ENCODE measurements at regions not wholly inside any gene's neighbourhood (a gene's known extent, or its start where the extent isn't known, plus 50 kb on each side); places are given as distances from the start of the nearest gene placed in this dataset.

- Histone ChIP-seq H3K4me1 (ENCODE audit: control insufficient read depth, low read depth, low read length) (peaks cover 24% of the 10 kb centered on the region), H3K4me3 (ENCODE audit: low read length) (no peak overlapping the region), H3K27me3 (ENCODE audit: control insufficient read depth, insufficient read depth, low read length) (no peaks in the 10 kb centered on the region), H3K27ac (ENCODE audit: low read length) (no peak overlapping the region), H3K9me3 (ENCODE audit: control insufficient read depth, low read depth, low read length) (no peaks in the 10 kb centered on the region), H3K9ac (ENCODE audit: low read length) (no peak overlapping the region), H3K36me3 (ENCODE audit: control insufficient read depth, low read depth, low read length) (no peaks in the 10 kb centered on the region)
These were observed 54.5 kb downstream of the CLDN34 start for GRCh38 chrX:10021461-10022272.

DNA sequence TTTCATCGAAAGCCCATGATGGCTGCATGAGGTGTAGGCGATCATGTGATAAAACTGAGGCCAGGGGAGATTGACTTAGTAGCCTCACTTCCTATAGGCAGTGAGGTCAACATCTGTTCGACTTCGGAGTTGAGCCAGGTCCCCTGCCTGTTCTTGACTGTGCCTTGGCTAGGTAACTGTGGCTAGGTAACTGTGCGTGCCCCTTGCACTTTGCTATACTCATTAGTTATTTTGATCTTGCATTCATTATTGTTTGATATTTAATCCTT lies 55.0 kb downstream of the CLDN34 start:
- no peaks in the 10 kb centered on the region for H3K9me3 ChIP-seq (ENCODE audit: control insufficient read depth, low read depth, low read length)
- no peak overlapping the region for H3K9ac ChIP-seq (ENCODE audit: low read length)
- no peak overlapping the region for H3K4me3 ChIP-seq (ENCODE audit: low read length)
- no peaks in the 10 kb centered on the region for H3K36me3 ChIP-seq (ENCODE audit: control insufficient read depth, low read depth, low read length)
- peaks cover 18% of the 10 kb centered on the region for H3K4me1 ChIP-seq (ENCODE audit: control insufficient read depth, low read depth, low read length)
- no peaks in the 10 kb centered on the region for H3K27me3 ChIP-seq (ENCODE audit: control insufficient read depth, insufficient read depth, low read length)
- no peak overlapping the region for H3K27ac ChIP-seq (ENCODE audit: low read length)

GRCh38 chrX:10022580-10023245 lies 55.6 kb downstream of the CLDN34 start:
- Histone ChIP-seq H3K9ac (ENCODE audit: low read length) (no peak overlapping the region), H3K4me3 (ENCODE audit: low read length) (no peak overlapping the region), H3K9me3 (ENCODE audit: control insufficient read depth, low read depth, low read length) (no peaks in the 10 kb centered on the region), H3K27me3 (ENCODE audit: control insufficient read depth, insufficient read depth, low read length) (no peaks in the 10 kb centered on the region), H3K27ac (ENCODE audit: low read length) (no peak overlapping the region), H3K4me1 (ENCODE audit: control insufficient read depth, low read depth, low read length) (peaks cover 13% of the 10 kb centered on the region), H3K36me3 (ENCODE audit: control insufficient read depth, low read depth, low read length) (no peaks in the 10 kb centered on the region)

DNA sequence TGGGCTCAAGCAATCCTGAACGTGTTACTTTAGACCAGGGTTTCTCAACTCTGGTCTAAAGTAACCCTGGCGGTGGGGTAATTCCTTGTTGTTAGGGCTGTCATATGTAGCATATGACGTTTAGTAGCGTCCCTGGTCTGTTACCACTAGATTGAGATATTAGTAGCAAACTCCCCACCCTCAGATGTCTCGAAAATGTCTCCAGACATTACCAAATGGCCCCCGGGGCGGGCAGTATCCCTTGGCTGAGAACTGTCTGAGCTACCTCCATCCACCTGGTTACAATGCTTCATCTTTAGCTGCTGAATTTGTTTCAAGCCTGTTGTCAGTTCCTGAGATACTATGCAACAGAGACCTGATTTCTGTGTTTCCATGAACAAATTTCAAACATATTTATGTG lies 56.7 kb downstream of the CLDN34 start:
- Histone ChIP-seq H3K9me3 (ENCODE audit: control insufficient read depth, low read depth, low read length) (no peaks in the 10 kb centered on the region), H3K4me3 (ENCODE audit: low read length) (no peak overlapping the region), H3K4me1 (ENCODE audit: control insufficient read depth, low read depth, low read length) (peaks cover 6% of the 10 kb centered on the region), H3K9ac (ENCODE audit: low read length) (no peak overlapping the region), H3K27ac (ENCODE audit: low read length) (no peak overlapping the region), H3K27me3 (ENCODE audit: control insufficient read depth, insufficient read depth, low read length) (no peaks in the 10 kb centered on the region), H3K36me3 (ENCODE audit: control insufficient read depth, low read depth, low read length) (no peaks in the 10 kb centered on the region)

DNA sequence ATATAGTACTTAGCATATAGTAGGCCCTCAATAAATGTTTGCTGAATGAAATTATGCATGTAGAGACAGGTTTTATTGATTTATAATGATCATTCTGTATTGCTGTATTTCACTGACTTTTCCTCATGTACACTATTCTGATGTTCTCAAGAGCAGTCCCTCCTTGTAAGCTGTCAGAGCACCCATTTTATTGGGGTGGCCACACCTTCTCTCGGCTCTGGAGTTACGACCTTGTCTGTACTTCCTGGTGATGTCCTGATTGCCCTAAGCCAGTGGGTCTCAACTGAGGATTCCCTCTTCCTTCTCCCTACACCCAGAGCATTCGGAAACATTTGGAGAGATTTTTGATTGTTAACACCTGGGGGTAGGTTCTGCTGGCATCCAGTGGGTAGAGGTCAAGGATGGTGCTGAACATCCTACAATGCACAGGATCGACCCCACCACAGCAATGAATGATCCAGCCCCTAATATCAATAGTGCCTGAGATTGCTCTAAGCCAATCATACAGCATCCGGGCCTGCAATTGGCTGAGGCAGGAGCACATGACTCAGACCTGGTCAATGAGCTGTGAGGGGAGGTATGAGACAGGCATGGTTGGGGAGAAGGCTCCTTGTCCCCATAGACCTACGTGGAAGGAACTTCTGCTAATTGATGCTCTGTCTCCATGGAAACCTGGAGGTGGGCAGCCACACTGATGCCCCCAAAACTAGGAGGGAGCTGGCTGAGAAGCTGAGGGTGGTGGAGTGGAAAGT lies 58.8 kb downstream of the CLDN34 start:
- peaks cover 6% of the 10 kb centered on the region for H3K4me1 ChIP-seq (ENCODE audit: control insufficient read depth, low read depth, low read length)
- no peak overlapping the region for H3K4me3 ChIP-seq (ENCODE audit: low read length)
- H3K9me3 ChIP-seq (ENCODE audit: control insufficient read depth, low read depth, low read length) = no peaks in the 10 kb centered on the region
- no peaks in the 10 kb centered on the region for H3K27me3 ChIP-seq (ENCODE audit: control insufficient read depth, insufficient read depth, low read length)
- no peak overlapping the region for H3K27ac ChIP-seq (ENCODE audit: low read length)
- H3K36me3 ChIP-seq (ENCODE audit: control insufficient read depth, low read depth, low read length) = no peaks in the 10 kb centered on the region
- H3K9ac ChIP-seq (ENCODE audit: low read length) = no peak overlapping the region

DNA sequence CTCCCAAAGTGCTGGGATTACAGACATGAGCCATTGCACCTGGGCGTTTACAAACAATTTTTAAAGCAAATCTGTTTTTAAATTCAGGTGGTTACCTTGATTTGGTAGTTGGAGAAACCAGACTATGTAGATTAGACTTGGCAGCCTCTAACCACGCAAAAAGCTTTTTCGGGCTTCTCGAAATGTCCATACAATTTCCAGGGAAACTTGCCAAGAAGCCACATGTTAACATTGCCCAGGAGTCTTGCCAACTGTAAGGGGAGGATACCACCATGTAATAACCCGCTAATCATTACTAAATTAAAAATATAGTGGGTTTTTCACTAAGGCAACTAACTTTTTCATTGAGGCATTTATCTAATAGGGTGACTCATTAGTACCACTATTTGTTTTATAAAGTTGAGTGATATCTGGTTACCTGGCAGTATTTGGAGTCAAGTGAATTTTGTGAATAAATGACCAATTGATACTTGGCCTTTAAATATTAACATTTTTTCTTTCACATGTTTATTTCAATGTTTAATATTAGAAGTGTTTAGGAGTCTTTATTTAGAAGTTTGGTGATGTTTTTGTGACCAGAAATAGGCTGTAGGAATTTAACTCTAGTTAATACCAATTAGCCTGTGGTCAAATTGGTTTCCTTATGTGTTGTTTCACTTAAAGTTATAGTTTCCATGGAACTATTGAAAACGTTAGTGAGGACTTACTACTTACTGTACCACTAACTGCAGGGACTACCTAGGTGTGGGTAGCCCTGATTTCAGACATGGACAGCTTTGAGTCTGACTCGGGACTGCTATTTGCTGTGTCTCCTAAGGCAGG lies 61.3 kb downstream of the CLDN34 start:
- no peak overlapping the region for H3K27ac ChIP-seq (ENCODE audit: low read length)
- H3K4me1 ChIP-seq (ENCODE audit: control insufficient read depth, low read depth, low read length) = peaks cover 5% of the 10 kb centered on the region

GRCh38 chrX:10030570-10030969 lies 63.4 kb downstream of the CLDN34 start:
- Histone ChIP-seq H3K27me3 (ENCODE audit: control insufficient read depth, insufficient read depth, low read length) (no peaks in the 10 kb centered on the region), H3K4me3 (ENCODE audit: low read length) (no peak overlapping the region), H3K9ac (ENCODE audit: low read length) (no peak overlapping the region), H3K9me3 (ENCODE audit: control insufficient read depth, low read depth, low read length) (no peaks in the 10 kb centered on the region), H3K27ac (ENCODE audit: low read length) (no peak overlapping the region), H3K4me1 (ENCODE audit: control insufficient read depth, low read depth, low read length) (peaks cover 5% of the 10 kb centered on the region), H3K36me3 (ENCODE audit: control insufficient read depth, low read depth, low read length) (no peaks in the 10 kb centered on the region)

More for the DNA sequence above, 61.3 kb downstream of the CLDN34 start:
- H3K36me3 ChIP-seq (ENCODE audit: control insufficient read depth, low read depth, low read length) = no peaks in the 10 kb centered on the region
- H3K4me3 ChIP-seq (ENCODE audit: low read length) = no peak overlapping the region
- no peaks in the 10 kb centered on the region for H3K27me3 ChIP-seq (ENCODE audit: control insufficient read depth, insufficient read depth, low read length)
- H3K9ac ChIP-seq (ENCODE audit: low read length) = no peak overlapping the region
- H3K9me3 ChIP-seq (ENCODE audit: control insufficient read depth, low read depth, low read length) = no peaks in the 10 kb centered on the region

DNA sequence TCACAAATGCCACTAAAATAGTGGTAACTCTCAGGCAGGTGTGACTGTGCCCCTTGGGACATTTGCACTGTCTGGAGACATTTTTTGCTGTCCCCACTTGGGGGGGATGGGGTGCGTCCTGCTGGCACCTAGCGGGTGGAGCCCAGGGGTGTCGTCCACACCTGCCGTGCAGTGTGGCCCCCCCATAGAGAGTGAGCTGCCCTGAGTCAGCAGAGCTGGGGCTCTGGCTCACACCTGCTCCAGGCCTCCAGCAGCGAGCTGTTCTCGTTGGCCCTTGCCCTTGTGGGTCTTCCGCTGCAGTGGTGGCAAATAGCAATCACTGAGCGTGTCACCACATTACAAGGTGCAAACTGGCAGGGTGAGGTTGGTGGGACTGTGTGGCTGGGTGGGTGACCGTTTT lies 64.6 kb downstream of the CLDN34 start:
- no peaks in the 10 kb centered on the region for H3K36me3 ChIP-seq (ENCODE audit: control insufficient read depth, low read depth, low read length)
- H3K4me1 ChIP-seq (ENCODE audit: control insufficient read depth, low read depth, low read length) = peaks cover 5% of the 10 kb centered on the region
- no peaks in the 10 kb centered on the region for H3K27me3 ChIP-seq (ENCODE audit: control insufficient read depth, insufficient read depth, low read length)
- H3K27ac ChIP-seq (ENCODE audit: low read length) = no peak overlapping the region
- no peak overlapping the region for H3K4me3 ChIP-seq (ENCODE audit: low read length)
- no peak overlapping the region for H3K9ac ChIP-seq (ENCODE audit: low read length)
- H3K9me3 ChIP-seq (ENCODE audit: control insufficient read depth, low read depth, low read length) = no peaks in the 10 kb centered on the region

DNA sequence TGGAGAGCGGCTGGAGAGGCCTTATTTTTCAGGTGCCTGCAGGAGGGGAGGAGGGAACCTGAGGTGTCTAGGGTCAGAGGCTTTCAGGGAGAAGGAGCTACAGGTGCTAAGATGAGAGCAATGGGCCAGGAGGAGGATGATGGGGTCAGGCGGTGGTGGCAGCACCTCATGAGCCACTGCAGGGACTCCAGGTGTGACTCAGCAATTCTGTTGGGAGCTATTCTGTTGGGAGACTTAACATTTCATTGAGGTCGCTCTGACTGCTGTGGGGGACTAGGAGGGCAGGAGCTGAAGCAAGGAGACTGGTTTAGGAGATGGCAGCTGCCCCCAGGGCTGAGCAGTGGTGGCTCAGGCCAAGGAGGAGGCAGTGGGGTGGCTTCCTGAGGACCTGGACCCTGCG lies 65.0 kb downstream of the CLDN34 start:
- Histone ChIP-seq H3K9ac (ENCODE audit: low read length) (no peak overlapping the region), H3K36me3 (ENCODE audit: control insufficient read depth, low read depth, low read length) (no peaks in the 10 kb centered on the region), H3K9me3 (ENCODE audit: control insufficient read depth, low read depth, low read length) (no peaks in the 10 kb centered on the region), H3K4me1 (ENCODE audit: control insufficient read depth, low read depth, low read length) (peaks cover 5% of the 10 kb centered on the region), H3K27ac (ENCODE audit: low read length) (no peak overlapping the region), H3K4me3 (ENCODE audit: low read length) (no peak overlapping the region), H3K27me3 (ENCODE audit: control insufficient read depth, insufficient read depth, low read length) (no peaks in the 10 kb centered on the region)

GRCh38 chrX:10033375-10034007 lies 66.3 kb downstream of the CLDN34 start:
- Histone ChIP-seq H3K9me3 (ENCODE audit: control insufficient read depth, low read depth, low read length) (no peaks in the 10 kb centered on the region), H3K36me3 (ENCODE audit: control insufficient read depth, low read depth, low read length) (no peaks in the 10 kb centered on the region), H3K27ac (ENCODE audit: low read length) (no peak overlapping the region), H3K4me3 (ENCODE audit: low read length) (no peak overlapping the region), H3K9ac (ENCODE audit: low read length) (no peak overlapping the region), H3K4me1 (ENCODE audit: control insufficient read depth, low read depth, low read length) (peaks cover 5% of the 10 kb centered on the region), H3K27me3 (ENCODE audit: control insufficient read depth, insufficient read depth, low read length) (no peaks in the 10 kb centered on the region)

DNA sequence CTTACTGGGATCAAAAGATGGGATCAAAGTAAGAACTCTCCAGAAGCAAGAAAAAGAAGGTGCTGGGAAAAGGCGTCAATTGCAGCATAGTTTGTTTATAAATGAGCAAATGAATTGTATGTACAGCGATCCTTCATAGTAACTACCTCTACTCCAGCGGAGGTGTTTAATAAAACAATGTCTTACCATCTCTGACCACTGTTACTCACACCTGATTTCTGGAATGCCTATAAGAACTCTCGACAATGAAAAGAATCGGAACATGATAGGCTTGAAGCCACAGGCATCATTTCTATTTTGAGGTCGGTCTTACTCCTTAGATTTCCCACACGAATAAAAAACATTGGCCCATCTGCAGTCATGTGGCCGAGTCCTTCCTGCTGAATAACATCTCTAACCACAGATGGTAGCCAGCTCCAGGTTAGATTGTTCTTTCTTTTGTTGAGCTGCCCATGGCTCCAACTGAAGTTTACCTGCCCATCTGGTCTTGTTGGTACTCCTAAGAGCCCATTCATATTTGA lies 67.6 kb downstream of the CLDN34 start:
- no peaks in the 10 kb centered on the region for H3K36me3 ChIP-seq (ENCODE audit: control insufficient read depth, low read depth, low read length)

More for the DNA sequence above, 67.6 kb downstream of the CLDN34 start:
- H3K4me1 ChIP-seq (ENCODE audit: control insufficient read depth, low read depth, low read length) = peaks cover 7% of the 10 kb centered on the region
- H3K27ac ChIP-seq (ENCODE audit: low read length) = no peak overlapping the region
- no peaks in the 10 kb centered on the region for H3K27me3 ChIP-seq (ENCODE audit: control insufficient read depth, insufficient read depth, low read length)
- no peak overlapping the region for H3K4me3 ChIP-seq (ENCODE audit: low read length)
- no peak overlapping the region for H3K9ac ChIP-seq (ENCODE audit: low read length)
- H3K9me3 ChIP-seq (ENCODE audit: control insufficient read depth, low read depth, low read length) = no peaks in the 10 kb centered on the region

Data from iPS-18a (cell line).